GM12865 (cell line): ENCODE measurements at regions not wholly inside any gene's neighbourhood (a gene's known extent, or its start where the extent isn't known, plus 50 kb on each side); places are given as distances from the start of the nearest gene placed in this dataset.

ENCODE experiments used
- DNase-seq: peaks from one replicate; pipeline ENCODE4 v3.0.0; 2010; ENCODE audit warnings: low read depth
- H3K4me3 ChIP-seq: 2 replicates; pipeline ENCODE4 v1.5.1; 2011; ENCODE audit warnings: mild to moderate bottlenecking, low read depth, low read length, control low read depth
- TF ChIP-seq, protein P1 (sequence below): IDR thresholded peaks from 2 replicates; pipeline ENCODE4 v1.5.1; 2011; ENCODE audit warnings: low read length, control low read depth, low read depth, inconsistent platforms; ENCODE audit not compliant: insufficient read depth; ENCODE audit errors: missing control alignments

DNA sequence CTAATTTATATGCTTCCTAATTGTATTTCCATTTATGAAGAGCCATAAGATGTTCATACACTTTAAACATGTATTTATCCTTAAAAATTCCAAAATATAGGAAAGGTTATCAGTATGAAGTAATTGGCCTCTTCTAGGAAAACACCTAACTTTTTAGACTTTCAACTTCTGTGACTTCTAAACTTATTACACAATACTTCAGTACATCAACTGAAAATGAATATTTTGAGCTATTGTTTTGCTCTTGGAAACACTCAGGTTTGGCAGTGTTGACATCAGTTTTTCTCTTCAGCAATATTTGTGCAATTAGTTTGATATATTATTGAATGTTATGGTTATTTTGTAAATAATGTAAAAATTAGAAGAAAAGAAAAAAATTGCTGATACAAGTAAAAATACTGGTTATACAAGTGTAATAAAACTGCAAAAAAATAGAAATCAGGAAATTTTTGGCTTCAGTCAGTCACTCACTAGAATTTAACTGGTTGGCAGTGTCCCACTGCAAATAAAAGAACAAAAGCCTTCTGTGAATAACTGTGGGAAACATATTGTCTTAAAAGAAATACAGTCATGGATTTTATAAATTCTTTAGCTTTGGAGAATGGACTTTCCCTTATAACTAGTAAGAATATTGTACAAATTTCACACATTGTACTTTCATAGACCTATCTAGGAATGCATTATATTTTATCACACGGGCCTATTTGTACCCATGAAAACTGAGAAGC, 635.9 kb downstream of the TLE1 start:
- H3K4me3 ChIP-seq, result no peak overlapping the region
- DNase-seq, result no peak
- TF ChIP-seq, protein P1, sequence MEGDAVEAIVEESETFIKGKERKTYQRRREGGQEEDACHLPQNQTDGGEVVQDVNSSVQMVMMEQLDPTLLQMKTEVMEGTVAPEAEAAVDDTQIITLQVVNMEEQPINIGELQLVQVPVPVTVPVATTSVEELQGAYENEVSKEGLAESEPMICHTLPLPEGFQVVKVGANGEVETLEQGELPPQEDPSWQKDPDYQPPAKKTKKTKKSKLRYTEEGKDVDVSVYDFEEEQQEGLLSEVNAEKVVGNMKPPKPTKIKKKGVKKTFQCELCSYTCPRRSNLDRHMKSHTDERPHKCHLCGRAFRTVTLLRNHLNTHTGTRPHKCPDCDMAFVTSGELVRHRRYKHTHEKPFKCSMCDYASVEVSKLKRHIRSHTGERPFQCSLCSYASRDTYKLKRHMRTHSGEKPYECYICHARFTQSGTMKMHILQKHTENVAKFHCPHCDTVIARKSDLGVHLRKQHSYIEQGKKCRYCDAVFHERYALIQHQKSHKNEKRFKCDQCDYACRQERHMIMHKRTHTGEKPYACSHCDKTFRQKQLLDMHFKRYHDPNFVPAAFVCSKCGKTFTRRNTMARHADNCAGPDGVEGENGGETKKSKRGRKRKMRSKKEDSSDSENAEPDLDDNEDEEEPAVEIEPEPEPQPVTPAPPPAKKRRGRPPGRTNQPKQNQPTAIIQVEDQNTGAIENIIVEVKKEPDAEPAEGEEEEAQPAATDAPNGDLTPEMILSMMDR, result no peak

- TF ChIP-seq, protein P1, result no peak
- DNase-seq, result no peak
- no peak overlapping the region for H3K4me3 ChIP-seq
Measured at GRCh38 chr9:81052846-81053245, 636.5 kb downstream of the TLE1 start.

DNA sequence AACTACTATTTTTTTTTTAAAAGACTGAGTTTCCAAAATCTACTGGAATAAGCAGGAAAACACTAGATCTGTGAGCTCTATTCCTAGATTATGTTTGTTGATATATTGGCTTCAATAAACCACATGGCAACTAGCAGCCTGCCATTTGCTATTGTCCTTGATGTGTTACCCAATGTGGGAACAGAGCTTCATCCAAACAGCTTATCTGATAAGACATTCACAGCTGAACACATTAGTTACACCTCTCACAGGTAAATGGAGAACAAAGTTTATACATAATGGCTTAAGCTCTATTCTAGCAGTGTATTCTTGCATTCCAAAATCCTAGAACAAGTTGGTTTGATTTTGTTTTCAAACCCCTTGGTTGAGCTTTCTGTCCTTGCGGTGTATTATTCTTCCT, 642.1 kb downstream of the TLE1 start:
- no peak overlapping the region for H3K4me3 ChIP-seq
- TF ChIP-seq, protein P1, result no peak
- no peak for DNase-seq

DNA sequence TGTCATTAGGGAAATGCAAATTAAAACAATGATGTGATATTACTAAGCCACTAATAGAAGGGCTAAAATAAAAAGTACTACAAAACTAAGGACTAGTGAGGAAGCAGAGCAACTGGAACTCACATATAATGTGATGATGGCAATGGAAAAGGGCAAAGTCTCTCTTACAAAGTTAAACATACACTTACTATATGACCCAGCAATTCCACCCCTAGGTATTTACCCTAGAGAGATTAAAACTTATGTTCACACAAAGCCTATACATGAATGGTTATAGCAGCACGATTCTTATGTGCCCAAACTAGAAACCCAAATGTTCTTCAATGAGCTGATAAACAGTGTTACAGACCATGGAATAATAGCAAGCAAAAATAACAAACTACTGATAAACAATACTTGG, 643.7 kb downstream of the TLE1 start:
- no peak for DNase-seq
- H3K4me3 ChIP-seq, result no peak overlapping the region
- TF ChIP-seq, protein P1, result no peak

DNA sequence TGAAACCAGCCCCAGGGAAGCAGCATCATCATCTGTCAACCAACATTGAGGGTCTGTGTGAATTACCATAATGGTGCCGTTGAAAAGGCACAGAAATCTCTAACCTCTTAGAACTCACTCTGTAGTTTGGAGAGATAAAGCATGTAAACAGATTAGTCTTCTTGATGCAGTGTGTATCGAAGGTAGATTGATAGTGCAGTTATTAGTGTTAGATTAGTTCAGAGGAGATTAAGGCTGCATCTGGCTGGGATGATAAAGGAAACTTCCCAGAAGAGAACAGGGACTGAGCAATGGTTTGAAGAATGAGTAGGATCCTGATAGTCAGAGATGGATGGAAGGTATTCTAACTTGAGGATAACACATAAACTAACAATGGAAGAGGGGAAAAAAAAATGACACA, 651.5 kb downstream of the TLE1 start:
- DNase-seq, result no peak
- TF ChIP-seq, protein P1, result no peak
- H3K4me3 ChIP-seq, result no peak overlapping the region

DNA sequence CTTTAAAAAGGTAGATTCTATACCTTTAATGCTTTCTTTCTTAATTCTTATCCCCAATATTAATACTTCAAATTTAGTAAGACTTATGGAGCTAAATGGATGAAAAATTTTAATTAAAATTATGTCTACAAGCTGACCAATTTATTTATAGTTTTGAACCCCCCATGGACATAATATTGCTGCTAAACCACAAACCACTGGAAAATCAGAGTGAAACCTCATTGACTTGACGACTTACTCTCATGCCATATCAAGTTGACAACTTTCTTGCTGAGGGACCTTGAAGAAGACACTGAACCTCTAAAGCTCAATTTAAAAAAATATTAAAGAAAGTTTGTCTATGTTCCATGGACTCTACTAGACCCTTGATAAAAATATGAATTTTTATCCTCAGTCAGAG, 653.7 kb downstream of the TLE1 start:
- TF ChIP-seq, protein P1, result no peak
- no peak for DNase-seq
- H3K4me3 ChIP-seq, result no peak overlapping the region

GRCh38 chr9:81035171-81035570, 654.2 kb downstream of the TLE1 start:
- no peak overlapping the region for H3K4me3 ChIP-seq
- TF ChIP-seq, protein P1, result no peak
- no peak for DNase-seq
